ENCODE measurements at regions not wholly inside any gene's neighbourhood (a gene's known extent, or its start where the extent isn't known, plus 50 kb on each side); places are given as distances from the start of the nearest gene placed in this dataset.

DNA sequence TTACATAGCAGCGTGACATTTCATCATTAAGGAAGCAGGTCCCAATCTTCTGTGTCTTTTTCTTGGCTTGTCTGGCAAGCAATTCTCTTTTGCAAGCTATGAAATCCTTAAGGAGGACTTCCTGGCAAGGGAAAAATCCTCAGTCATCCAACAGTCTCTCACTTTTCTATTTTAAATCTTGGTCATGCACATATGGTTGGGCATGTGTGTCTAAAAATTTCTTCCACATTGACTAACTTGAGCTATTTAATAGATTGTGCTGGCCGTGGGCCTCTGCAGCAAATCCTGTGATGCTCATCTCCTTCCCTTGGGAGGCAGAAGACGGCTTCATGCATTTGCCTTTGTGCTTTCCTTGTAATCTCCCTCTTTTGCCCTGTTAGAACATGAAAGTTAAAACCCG, 634.3 kb upstream of the FANCL start:
- no peak for DNase-seq

DNA sequence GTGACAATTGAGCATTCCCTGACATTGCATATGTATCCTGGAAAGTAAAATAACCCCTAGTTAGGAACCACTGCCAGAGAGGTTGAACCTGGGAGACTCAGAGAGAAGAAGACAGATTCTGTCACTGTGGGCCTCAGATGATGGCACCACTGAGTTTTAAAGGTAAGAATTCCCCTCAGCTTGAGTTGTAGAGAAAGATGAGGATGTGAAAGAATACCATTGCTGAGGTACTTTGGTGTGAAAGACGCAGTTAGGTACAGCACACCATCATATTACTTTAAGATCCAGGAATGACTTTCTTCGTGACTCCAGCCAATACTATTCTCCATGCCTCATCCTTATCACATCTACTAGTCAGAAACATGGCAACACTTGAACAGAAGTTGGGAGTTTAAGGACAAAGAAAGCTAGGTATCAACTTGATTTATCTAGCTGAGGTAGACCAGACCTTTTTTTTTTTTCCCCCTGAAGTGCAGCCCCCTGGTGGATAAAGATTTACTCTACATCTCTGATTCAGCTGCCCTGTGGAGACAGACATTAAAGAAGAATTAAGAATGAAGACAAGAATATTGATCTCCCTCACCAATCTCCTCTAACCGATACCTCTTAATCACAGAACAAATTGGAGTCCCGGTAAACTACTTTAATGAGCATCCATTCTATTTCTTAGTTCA, 630.5 kb upstream of the FANCL start:
- DNase-seq = no peak

DNA sequence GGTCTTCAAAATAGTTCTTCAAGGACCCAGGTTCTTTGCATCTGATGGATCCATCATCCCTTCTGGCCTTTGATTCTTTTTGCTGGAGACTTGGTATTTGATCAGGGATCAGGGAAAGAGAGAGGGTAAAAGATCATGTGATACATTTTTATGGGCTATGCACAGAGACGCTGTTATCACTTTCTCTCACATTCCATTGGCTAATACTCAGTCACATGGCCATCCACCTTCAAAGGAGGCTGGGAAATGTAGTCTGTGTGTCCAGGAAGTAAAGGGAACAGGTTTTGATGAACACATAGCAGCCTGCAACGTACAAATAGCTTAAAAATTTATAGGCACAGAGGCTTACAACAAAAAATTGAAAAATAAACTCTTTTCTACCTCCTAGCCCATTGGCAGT, 629.6 kb upstream of the FANCL start:
- no peak for DNase-seq

DNA sequence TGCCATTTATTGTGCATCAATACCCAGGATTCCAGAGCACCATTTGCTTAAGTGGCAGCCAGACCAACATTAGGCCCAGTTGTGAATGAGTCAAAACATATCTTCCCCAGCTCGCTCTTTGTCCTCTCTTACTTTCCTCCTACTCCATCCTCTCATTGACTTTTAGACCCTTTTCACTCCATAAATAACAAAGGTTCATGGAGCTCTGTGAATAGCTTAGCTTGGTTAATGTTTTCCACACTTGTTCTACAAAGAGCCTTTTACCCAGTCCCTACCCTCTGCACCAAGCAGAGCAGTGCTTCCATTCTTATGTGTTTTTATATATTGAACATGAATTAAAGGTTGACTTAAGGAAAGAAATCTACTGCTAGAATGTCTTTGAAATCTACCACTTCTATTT, 625.8 kb upstream of the FANCL start:
- no peak for DNase-seq

DNA sequence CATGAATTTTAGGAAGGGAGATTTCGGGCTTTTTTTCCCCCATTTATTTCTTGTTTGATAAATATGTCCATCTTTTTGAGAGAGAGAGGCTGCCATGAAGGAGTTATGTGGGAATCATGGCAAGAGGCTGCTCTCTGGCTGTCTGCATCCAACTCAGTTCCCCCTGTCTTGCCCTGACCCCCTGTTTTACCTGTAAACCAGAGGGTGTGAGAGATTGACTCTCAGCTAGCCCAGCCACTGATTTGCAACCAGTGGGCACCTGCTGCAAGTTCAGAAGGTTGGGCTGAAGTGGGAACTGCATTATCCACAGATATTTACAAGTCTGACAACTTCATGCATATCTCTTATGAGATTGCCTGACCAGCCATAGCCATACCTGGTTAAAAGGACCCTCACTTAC, 625.4 kb upstream of the FANCL start:
- no peak for DNase-seq

DNA sequence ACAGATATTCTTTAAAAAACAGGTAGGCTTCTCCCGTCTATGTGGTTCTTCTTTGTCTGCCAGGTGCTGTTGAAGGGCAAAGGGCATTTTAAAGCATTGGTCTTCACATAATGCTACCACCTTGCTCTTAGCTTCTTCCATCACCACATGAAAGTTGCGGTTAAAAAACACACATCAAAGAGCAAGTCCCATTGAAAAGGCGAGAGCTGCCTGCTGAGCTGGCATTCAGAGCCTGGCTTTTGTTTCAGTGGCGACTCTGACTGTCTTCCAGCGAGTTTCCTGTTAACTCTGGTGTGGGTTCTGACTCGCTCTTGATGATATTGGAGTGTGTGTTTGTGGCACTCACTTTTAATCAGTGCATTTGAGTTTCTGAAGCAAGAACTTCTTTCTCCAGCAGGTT, 624.9 kb upstream of the FANCL start:
- DNase-seq = peak; percentile 16

DNA sequence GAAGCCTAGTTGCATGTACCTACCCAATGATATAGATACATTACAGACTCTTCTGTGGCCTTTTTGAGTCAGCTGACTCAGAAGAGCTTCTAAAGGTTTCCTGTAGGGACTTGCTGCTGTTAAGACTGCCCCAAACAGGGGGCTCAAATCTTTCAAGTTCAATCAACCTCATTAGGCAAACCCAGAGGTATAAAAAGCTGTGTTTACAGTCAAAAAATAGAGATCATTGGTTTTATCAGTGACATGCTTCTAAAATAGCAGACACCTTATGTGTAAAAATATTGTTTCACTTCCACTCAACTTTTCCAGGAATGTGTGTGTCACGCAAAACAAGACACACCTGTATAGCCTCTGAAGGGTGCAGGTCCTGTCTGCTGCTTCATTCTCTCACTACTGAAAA, 624.3 kb upstream of the FANCL start:
- DNase-seq = no peak

DNA sequence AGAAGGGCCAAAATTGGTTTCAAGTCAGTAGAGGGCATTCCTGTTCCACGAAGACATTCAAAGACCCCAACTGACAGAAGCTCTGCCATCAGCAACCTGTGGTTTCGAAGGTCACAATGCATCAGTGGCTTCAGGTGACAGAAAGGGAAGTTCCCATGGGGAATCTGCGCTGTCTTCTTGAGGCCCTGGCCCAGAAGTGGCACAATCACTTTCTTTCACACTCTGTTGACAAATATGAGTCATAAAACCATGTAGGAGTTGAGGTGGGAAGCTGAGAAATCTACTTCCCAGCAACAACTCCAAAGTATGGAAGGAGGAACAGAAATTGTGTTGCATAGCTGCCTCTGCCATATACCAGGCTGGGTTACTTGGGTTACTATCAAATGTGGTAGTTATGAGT, 621.1 kb upstream of the FANCL start:
- DNase-seq = no peak

DNA sequence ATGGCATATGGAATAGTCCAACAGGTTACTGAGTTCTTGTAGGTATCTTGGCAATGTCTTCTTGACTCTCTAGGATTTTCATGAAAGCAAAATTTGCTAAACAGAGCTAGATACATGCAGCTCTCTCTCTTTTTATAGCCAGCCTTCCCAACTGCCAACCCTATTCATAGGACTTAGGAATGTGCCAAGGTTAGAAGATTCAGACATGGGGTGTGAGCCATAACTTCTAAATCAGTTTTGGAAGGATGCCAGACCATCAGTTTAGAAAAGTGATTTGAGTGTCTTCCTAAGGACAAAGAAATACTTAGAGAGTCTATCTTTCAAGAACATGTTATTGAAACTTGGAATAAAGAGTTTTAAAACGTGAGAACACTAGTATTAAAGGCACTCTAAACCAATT, 619.5 kb upstream of the FANCL start:
- no peak for DNase-seq

DNA sequence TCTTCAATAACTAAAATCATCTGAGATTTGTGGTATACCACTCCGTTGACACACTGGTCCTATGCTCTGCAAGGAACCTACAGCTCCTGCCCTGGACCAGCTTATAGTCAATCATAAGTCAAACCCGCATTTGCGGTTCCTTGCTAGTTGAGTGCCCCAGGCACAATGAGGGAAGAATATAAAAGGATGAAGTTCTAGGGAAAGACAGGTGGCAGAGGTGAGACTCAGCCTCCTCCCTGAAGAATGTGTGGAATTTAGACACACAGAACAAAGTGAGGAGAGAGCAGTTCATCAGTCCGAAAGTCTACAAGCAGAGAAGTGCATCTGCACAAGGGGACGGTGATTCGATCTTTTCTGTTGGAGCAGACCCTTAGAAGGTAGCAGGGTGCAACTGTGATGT, 615.0 kb upstream of the FANCL start:
- DNase-seq = no peak

DNA sequence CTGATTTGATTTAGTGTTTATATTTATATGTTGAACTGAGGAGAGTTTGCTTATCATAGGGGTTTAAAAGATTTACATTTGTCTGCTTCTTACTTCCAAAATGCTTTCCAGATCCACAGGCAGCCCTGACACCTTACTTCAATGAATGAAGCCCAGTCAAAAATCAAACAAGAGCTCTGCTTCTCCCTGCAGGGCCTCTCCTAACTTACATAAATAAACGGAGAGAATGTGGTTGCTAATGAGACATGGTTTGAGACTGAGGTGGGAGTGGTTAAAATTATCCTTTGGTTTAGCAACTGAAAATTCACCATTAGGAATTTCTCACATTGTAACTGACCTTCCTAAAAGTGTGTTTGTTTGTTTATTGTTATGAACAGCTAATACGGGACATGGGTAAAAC, 612.3 kb upstream of the FANCL start:
- DNase-seq = no peak

DNA sequence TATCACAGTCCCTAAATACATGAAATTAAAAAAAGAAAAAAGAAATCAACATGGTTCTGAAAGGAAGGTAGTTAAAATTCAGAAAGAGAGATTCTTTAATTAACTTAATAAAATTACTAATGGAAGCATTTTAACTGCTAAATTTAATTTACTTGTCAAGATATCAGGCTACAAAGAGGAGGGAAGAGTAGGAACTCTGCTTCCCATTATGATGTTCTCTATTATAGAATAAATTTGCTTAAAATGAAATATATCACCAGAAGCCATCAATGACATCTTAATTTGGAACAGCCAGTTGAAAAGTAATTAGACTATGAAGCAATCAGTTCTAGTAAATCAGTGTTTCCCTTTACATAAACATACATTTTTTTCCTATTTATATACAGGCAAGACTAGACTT, 611.8 kb upstream of the FANCL start:
- no peak for DNase-seq

DNA sequence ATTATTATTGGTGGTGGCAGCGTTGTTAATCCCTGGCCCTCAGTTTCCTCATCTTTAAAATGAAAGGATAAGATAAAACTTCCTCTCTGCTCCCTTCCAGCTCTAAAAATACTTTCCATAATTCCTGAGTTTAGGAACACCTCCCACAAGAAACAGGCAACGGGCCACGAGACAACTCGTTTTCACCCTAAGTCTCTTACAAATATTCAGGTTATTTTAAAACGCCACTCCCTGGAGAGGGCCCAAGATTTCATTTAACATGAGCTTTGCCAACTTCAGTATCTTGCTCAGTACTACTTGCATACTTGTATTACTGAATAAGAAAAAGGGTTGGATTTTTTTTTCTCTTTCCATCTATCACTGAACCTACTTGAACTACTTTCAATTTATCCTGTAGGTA, 611.1 kb upstream of the FANCL start:
- DNase-seq = no peak

DNA sequence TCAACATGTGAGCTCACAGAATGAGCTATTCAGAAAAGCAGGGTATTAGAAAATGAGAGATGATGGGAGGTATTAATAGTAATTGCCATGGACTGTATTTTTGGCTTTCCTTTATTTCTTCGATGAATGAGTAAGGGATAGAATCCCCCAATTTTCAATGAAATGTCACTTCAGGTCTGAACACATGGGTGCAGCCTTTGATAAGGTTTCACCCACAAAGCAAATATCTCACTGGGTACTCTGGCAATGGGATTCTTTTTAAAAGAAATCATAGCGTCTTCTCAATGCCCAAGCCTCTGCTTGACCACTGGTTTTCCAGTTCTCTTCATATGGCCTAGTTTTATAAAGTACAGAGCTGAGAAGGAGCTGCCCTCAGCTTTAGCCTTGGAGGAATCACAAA, 610.5 kb upstream of the FANCL start:
- DNase-seq = no peak

DNA sequence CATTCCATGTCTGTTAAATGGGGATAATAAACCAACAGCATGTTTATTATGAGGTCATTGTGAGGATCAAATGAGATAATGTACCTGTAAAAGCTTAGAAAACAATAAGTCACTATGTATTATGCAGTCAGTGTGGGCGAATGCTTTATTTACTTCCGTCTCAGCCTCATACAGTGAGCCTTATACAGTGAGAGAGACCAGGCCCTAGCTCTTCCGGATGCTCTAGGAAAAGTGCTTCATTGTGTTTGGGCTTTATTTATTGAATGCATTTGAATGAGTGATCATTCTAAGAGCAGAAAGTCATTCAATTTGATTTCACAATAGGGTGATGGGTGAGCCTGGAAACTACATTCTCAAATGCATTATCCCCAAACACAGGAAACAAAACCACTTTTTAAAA, 603.9 kb upstream of the FANCL start:
- DNase-seq = no peak

DNA sequence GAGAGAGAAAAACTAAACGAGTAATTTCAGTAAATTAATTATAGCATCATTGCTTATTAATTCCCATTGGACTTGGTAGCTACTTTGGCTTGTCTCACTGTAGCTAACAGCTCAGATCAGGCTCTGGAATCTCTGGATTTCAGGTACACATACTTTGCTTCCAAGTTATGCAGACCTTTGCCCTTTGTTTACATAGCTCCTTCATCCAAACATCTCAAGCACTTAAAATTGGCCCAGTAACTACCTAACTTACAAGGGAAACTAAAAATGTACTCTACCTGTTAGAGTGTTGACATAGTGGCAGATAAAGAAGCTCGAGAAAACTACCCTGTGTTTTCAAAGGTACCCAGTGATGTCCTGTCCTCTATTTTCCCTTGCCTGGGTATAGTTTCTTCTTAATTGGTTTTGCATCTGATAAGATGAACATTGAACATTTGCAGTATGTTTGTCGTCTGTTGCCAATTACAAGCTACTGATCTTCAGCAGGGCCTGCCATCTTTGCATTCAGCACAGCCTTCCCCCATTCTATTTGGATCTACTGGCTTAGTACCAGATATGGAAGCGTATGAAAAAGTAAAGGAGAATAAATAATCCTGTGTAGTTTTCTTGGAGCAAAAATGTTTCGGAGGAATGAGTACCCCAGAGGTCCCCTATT, 601.5 kb upstream of the FANCL start:
- DNase-seq = no peak

DNA sequence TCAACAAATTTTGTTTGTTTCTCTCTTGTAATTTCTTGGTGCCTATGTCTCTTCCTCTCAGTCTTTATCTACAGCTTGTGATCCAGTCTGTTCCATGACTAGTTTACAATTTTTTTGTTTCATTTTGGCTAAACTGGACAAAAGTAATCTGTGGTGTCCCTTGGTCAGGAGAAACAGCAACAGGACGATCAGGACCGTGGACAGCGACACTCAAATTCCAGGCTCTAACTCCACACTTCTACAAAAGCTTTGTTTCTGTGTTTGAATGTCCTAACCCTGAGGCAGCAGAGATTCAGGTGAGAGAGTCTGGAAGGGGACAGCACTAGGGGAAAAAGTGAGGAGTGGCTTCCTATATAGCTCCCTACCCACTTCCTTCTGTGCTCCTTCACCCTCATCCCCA, 593.3 kb upstream of the FANCL start:
- DNase-seq = no peak

DNA sequence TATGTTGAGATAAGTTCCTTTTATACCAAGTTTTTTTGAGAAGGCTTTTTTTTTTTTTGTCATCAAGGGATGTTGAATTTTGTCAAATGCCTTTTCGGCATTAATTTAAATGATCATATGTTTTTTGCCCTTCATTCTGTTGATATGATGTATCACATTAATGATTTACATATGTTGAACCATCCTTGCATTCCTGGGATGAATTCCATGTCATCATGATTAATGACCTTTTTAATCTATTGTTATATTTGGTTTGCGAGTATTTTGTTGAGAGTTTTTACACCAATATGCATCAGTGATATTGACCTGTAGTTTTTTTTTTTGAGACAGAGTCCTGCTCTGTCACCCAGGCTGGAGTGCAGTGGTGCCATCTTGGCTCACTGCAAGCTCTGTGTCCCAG, 585.7 kb upstream of the FANCL start:
- no peak for DNase-seq

DNA sequence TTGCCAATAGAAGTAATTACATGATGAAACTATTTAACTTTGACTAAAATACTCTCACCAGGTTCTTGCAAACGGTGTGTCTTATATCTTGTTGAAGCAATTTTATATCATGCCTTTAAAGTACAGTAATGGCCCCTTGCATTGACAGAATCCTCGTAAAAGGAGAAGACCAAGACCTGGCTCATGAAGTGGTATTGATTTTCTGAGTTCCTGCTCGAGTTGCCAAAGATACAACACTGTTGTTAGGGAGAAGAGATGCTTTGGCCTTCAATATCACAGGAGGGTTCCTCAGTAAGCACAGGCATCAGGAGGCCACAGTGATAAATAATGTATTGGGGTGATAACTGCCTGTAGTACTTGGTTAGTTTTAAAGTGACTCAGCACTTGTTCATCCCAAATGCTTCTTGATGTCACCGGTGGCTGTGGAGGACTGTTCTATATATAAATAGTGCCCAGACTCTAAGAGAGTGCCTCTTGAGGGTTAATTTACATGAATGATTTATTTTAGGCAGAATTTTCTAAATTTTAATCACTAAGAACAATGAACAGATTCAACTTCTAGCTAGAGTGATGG, 571.7 kb upstream of the FANCL start:
- no peak for DNase-seq

DNA sequence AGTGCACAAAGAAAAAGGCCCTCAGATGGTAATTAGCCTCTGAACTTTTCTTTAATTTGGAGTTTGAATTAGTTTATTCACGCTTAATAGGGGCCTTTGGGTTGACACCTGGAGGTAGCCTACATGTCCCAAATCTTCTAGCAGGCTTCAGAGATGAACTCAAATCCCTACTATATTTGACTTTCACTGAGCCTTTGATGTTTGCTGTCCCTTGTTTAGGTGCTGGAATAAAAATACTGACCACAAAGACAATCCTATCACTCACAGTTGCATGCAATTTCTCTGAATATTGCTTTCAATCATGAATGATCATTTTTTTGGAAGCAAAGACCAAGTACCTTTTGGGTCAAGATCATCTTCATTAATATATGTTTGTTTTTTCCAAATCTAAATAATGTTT, 564.0 kb upstream of the FANCL start:
- DNase-seq = no peak

DNA sequence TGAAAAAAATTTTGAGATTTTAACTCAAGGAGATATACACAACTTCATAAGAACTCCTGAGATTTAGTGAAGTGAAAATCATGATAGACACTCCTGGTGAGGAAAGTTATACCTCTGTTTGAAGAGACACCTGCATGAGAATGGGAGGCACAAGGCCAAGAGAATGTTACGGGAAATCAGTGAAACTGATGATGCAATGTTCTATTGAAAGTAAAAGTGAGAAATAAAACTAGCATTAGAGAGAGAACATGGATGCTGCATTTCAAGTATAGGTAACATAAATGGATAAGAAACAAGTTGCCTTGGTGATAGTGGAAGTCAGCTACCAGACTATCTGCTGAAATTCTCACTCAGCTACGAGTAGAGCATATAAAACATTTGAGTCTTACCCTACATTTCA, 562.1 kb upstream of the FANCL start:
- no peak for DNase-seq

DNA sequence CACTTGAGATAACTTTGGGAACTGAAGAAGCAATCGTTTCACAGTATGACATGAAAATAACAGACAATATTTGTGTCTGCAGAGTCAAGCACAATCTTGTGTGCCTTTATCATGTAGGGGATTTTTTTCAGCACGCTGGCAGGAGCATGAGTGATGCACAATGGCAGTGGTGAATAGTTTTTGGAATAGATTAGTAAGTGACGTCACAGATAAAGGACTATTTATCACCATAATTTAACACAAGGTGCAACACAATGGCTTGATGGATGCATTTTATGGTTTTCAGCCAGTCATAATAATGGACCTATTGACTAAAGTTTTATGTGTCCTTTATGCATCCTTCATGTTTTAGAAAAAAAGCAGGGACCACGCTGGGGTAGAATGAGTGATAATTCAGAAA, 559.8 kb upstream of the FANCL start:
- DNase-seq = no peak

DNA sequence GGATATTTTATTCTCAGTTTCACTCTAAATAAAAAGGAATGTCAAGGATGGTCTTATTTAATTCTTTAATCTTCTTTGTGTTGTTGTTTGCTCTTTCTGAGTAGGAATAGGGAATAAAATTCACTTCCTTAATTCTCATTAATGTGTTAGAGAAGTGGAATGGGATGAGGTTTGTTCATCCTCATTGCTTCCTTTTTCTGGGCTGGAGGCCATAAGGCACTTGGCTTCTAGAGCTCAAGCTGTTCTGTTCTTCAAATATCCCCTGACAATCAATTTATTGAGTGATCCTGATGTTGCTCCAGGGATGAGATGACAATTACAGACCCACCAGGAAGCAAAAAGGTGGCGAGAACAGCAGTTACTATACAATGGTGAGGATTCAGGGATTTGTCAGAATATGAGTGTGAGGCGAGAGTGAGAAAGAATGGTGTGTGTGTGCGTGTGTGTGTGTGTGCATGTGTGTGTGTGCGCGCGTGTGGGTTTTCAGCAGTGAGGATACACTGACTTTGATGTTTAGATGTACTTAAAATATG, 557.6 kb upstream of the FANCL start:
- DNase-seq = no peak

DNA sequence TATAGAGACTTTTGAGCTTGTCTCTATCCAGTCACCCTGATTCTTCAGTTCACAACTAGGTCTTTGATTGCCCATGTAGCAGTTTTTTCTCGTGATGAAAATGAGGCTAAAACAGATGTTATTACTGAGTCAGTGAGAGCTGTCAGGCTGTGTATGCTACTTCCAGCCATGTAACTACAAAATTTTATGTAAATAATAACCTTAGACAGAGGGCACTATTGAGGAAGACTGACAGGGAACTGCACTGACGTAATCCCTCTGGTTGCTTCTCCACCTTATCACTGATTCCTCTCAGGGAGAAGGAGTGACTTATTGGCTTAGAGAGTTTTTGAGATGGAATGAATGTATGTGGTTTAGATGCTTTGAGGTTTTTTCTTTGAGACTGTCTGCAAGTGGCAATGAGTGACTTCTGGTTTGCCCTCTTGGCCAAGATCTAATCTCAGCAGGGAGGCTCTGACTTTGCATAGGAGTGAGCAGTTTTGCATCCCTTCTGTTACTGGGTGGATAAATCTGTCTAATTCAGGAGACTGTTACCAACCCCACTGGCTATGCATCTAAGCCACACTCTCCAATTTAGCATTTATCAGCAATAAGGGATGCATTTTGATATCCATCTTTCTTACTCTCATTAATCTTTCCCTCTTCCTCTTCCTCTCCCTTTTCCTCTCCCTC, 555.2 kb upstream of the FANCL start:
- DNase-seq = no peak

Data from stimulated activated CD4-positive, alpha-beta T cell treated with anti-CD3 and anti-CD28 coated beads, Interleukin-1b, Interleukin-23, amount 100 ng/mL, for 48 hours (primary cell).